CD4-positive, alpha-beta memory T cell (primary cell): ENCODE measurements at regions not wholly inside any gene's neighbourhood (a gene's known extent, or its start where the extent isn't known, plus 50 kb on each side); places are given as distances from the start of the nearest gene placed in this dataset.
"Not testable (repeated sequence)": the region's sequence is repeated elsewhere in the genome, so short reads cannot be mapped to it uniquely, and the experiment has no call there.

Experiments
- CTCF ChIA-PET: fragments of 350-600 bp; sonication (Branson Sonifier 250); formaldehyde crosslinking; loops from one replicate; lab custom pipeline; 2021; ENCODE audit warnings: inconsistent platforms; ENCODE audit not compliant: partially characterized antibody; lab: Charles Lee
- POLR2A ChIA-PET: fragments of 350-600 bp; sonication (Branson Sonifier 250); formaldehyde crosslinking; loops from one replicate; lab custom pipeline; 2021; ENCODE audit not compliant: partially characterized antibody; lab: Charles Lee
- DNase-seq, 5 donors: peaks; one replicate each; pipeline versions ENCODE4 v3.0.0 to v3.0.0-alpha.2; 2020 to 2022; ENCODE audit warnings: mixed read lengths in 1 of 5
- H3K27ac ChIP-seq: one replicate; pipeline ENCODE4 v1.7.0; 2013; ENCODE audit warnings: low read depth, low read length
- H3K27me3 ChIP-seq: 2 replicates; pipeline ENCODE4 v1.7.0; 2013; ENCODE audit warnings: mild to moderate bottlenecking, low read length, moderate library complexity; ENCODE audit not compliant: insufficient read depth
- H3K36me3 ChIP-seq: 2 replicates; pipeline ENCODE4 v1.7.0; 2013; ENCODE audit warnings: mild to moderate bottlenecking, low read length, moderate library complexity; ENCODE audit not compliant: insufficient read depth
- H3K4me1 ChIP-seq: 2 replicates; pipeline ENCODE4 v1.7.0; 2013; ENCODE audit warnings: mild to moderate bottlenecking, low read length, moderate library complexity; ENCODE audit not compliant: insufficient read depth
- H3K4me3 ChIP-seq, 2 donors: one replicate each; pipeline ENCODE4 v1.7.0; 2013; ENCODE audit warnings: low read length in 2 of 2, mild to moderate bottlenecking in 1 of 2
- H3K9me3 ChIP-seq, 2 donors: one replicate each; pipeline ENCODE4 v1.7.0; 2013; ENCODE audit warnings: low read length in 2 of 2, control low read depth in 1 of 2; ENCODE audit not compliant: control insufficient read depth in 1 of 2
- H3K27ac Mint-ChIP-seq, 7 donors: one replicate each; pipeline ENCODE4 v1.8.0; 2020 to 2021; ENCODE audit warnings: mixed read lengths in 7 of 7, mild to moderate bottlenecking in 6 of 7, inconsistent platforms in 3 of 7, moderate library complexity in 3 of 7
- H3K27me3 Mint-ChIP-seq, 2 donors: one replicate each; pipeline ENCODE4 v1.8.0; 2020 to 2021; ENCODE audit warnings: mixed read lengths in 2 of 2
- H3K36me3 Mint-ChIP-seq, 2 donors: one replicate each; pipeline ENCODE4 v1.8.0; 2020 to 2021; ENCODE audit warnings: mixed read lengths in 2 of 2, inconsistent platforms in 1 of 2, mild to moderate bottlenecking in 1 of 2
- H3K4me1 Mint-ChIP-seq, 4 donors: one replicate each; pipeline ENCODE4 v1.8.0; 2020 to 2021; ENCODE audit warnings: mixed read lengths in 4 of 4, mild to moderate bottlenecking in 1 of 4
- H3K4me3 Mint-ChIP-seq, 8 donors: one replicate each; pipeline ENCODE4 v1.8.0; 2020 to 2021; ENCODE audit warnings: mixed read lengths in 8 of 8, mild to moderate bottlenecking in 7 of 8, moderate library complexity in 6 of 8, inconsistent platforms in 3 of 8
- H3K9me3 Mint-ChIP-seq, 8 donors: one replicate each; pipeline ENCODE4 v1.8.0; 2020 to 2021; ENCODE audit warnings: mixed read lengths in 8 of 8, mild to moderate bottlenecking in 5 of 8, inconsistent platforms in 3 of 8, moderate library complexity in 1 of 8
- intact Hi-C: fragments of 100-400 bp; cut with micrococcal nuclease; formaldehyde crosslinking; loops from one replicate; pipeline ENCODE4 v1.15.1; 2023

GRCh38 chr7:106583100-106583499, 77.9 kb downstream of the CCDC71L start:
- H3K4me1 Mint-ChIP-seq, result no peaks in the 10 kb centered on the region

GRCh38 chr7:106582365-106582764, 78.6 kb downstream of the CCDC71L start:
- ChIA-PET CTCF (no interaction called here), POLR2A (no interaction called here)
- Histone ChIP-seq H3K9me3 (peaks cover 0 to 3% of the 10 kb centered on the region in 2 donors), H3K36me3 (no peaks in the 10 kb centered on the region), H3K4me1 (no peaks in the 10 kb centered on the region), H3K4me3 (no peak overlapping the region), H3K27ac (no peak overlapping the region), H3K27me3 (no peaks in the 10 kb centered on the region)
- H3K27ac Mint-ChIP-seq, result no peak overlapping the region
- H3K27me3 Mint-ChIP-seq, result peaks cover 4 to 12% of the 10 kb centered on the region in 2 donors
- H3K4me3 Mint-ChIP-seq, result no peak overlapping the region
- intact Hi-C loops, result loop anchor here (5.0 kb wide), 1 partner anchor 480 kb away; no protein-coding TSS in a partner anchor
- no peaks in the 10 kb centered on the region for H3K4me1 Mint-ChIP-seq
- no peaks in the 10 kb centered on the region for H3K36me3 Mint-ChIP-seq
- no peak for DNase-seq
- H3K9me3 Mint-ChIP-seq, result peaks cover 0 to 5% (median 1%) of the 10 kb centered on the region in 8 donors

More at GRCh38 chr7:106583100-106583499, 77.9 kb downstream of the CCDC71L start:
- Mint-ChIP-seq H3K27ac (no peak overlapping the region), H3K36me3 (no peaks in the 10 kb centered on the region), H3K9me3 (peaks cover 0 to 5% (median 1%) of the 10 kb centered on the region in 8 donors), H3K27me3 (peaks cover 1 to 12% of the 10 kb centered on the region in 2 donors), H3K4me3 (no peak overlapping the region)
- ChIA-PET CTCF (no interaction called here), POLR2A (no interaction called here)
- H3K4me1 ChIP-seq, result no peaks in the 10 kb centered on the region
- intact Hi-C loops, result loop anchor here (5.0 kb wide), 1 partner anchor 479 kb away; no protein-coding TSS in a partner anchor
- no peaks in the 10 kb centered on the region for H3K27me3 ChIP-seq
- H3K9me3 ChIP-seq, result peaks cover 0 to 3% of the 10 kb centered on the region in 2 donors
- H3K36me3 ChIP-seq, result no peaks in the 10 kb centered on the region
- no peak overlapping the region for H3K4me3 ChIP-seq
- H3K27ac ChIP-seq, result no peak overlapping the region
- DNase-seq, result no peak

GRCh38 chr7:106579086-106579485, 81.9 kb downstream of the CCDC71L start:
- H3K36me3 ChIP-seq, CTCF ChIA-PET, intact Hi-C loops, DNase-seq, H3K4me1 ChIP-seq, H3K27ac Mint-ChIP-seq, H3K27me3 ChIP-seq, H3K9me3 ChIP-seq, H3K27me3 Mint-ChIP-seq, H3K4me3 ChIP-seq, POLR2A ChIA-PET, H3K9me3 Mint-ChIP-seq, H3K36me3 Mint-ChIP-seq, H3K4me3 Mint-ChIP-seq, H3K27ac ChIP-seq, H3K4me1 Mint-ChIP-seq: not testable (repeated sequence)

- ChIA-PET POLR2A (no interaction called here), CTCF (no interaction called here)
These were observed 85.7 kb downstream of the CCDC71L start for GRCh38 chr7:106575138-106575823.

GRCh38 chr7:106573738-106574137, 87.2 kb downstream of the CCDC71L start:
- Mint-ChIP-seq H3K27me3 (peaks cover 4 to 17% of the 10 kb centered on the region in 2 donors), H3K36me3 (no peaks in the 10 kb centered on the region), H3K4me3 (no peak overlapping the region), H3K9me3 (no peaks in the 10 kb centered on the region), H3K4me1 (no peaks in the 10 kb centered on the region), H3K27ac (no peak overlapping the region)
- no peaks in the 10 kb centered on the region for H3K9me3 ChIP-seq
- no peaks in the 10 kb centered on the region for H3K27me3 ChIP-seq
- H3K36me3 ChIP-seq, result no peaks in the 10 kb centered on the region
- ChIA-PET POLR2A (no interaction called here), CTCF (no interaction called here)
- no peaks in the 10 kb centered on the region for H3K4me1 ChIP-seq
- intact Hi-C loops, result no loop called here
- no peak for DNase-seq
- no peak overlapping the region for H3K27ac ChIP-seq
- no peak overlapping the region for H3K4me3 ChIP-seq

More at GRCh38 chr7:106575138-106575823, 85.7 kb downstream of the CCDC71L start:
- Mint-ChIP-seq H3K9me3 (no peaks in the 10 kb centered on the region), H3K4me1 (no peaks in the 10 kb centered on the region), H3K4me3 (no peak overlapping the region), H3K27ac (no peak overlapping the region), H3K27me3 (peaks cover 4 to 16% of the 10 kb centered on the region in 2 donors), H3K36me3 (no peaks in the 10 kb centered on the region)
- Histone ChIP-seq H3K4me3 (no peak overlapping the region), H3K9me3 (no peaks in the 10 kb centered on the region), H3K4me1 (no peaks in the 10 kb centered on the region), H3K27me3 (no peaks in the 10 kb centered on the region), H3K27ac (no peak overlapping the region), H3K36me3 (no peaks in the 10 kb centered on the region)
- intact Hi-C loops, result no loop called here
- DNase-seq, result no peak

GRCh38 chr7:106573125-106573663, 87.8 kb downstream of the CCDC71L start:
- Mint-ChIP-seq H3K27me3 (peaks cover 4 to 17% of the 10 kb centered on the region in 2 donors), H3K4me1 (no peaks in the 10 kb centered on the region), H3K9me3 (no peaks in the 10 kb centered on the region), H3K27ac (no peak overlapping the region), H3K36me3 (no peaks in the 10 kb centered on the region), H3K4me3 (no peak overlapping the region)
- intact Hi-C loops, result no loop called here
- Histone ChIP-seq H3K4me1 (no peaks in the 10 kb centered on the region), H3K36me3 (no peaks in the 10 kb centered on the region), H3K9me3 (no peaks in the 10 kb centered on the region), H3K4me3 (no peak overlapping the region), H3K27ac (no peak overlapping the region), H3K27me3 (no peaks in the 10 kb centered on the region)
- POLR2A ChIA-PET, result no interaction called here
- CTCF ChIA-PET, result no interaction called here
- no peak for DNase-seq

GRCh38 chr7:106572394-106573124, 88.4 kb downstream of the CCDC71L start:
- Mint-ChIP-seq H3K36me3 (no peaks in the 10 kb centered on the region), H3K9me3 (no peaks in the 10 kb centered on the region), H3K27ac (no peak overlapping the region), H3K4me1 (no peaks in the 10 kb centered on the region), H3K4me3 (no peak overlapping the region), H3K27me3 (peaks cover 1 to 17% of the 10 kb centered on the region in 2 donors)
- POLR2A ChIA-PET, result no interaction called here
- Histone ChIP-seq H3K4me3 (no peak overlapping the region), H3K27me3 (no peaks in the 10 kb centered on the region), H3K27ac (no peak overlapping the region), H3K4me1 (no peaks in the 10 kb centered on the region), H3K36me3 (no peaks in the 10 kb centered on the region), H3K9me3 (no peaks in the 10 kb centered on the region)
- CTCF ChIA-PET, result no interaction called here
- intact Hi-C loops, result no loop called here
- DNase-seq, result no peak
